HFFc6 (cell line): ENCODE measurements at regions not wholly inside any gene's neighbourhood (a gene's known extent, or its start where the extent isn't known, plus 50 kb on each side); places are given as distances from the start of the nearest gene placed in this dataset.

Experiments used
- DNase-seq: peaks from one replicate; pipeline ENCODE4 v3.0.0-alpha.2; 2018
- H3K27ac Mint-ChIP-seq: 2 replicates; pipeline ENCODE4 v1.8.0; 2020; ENCODE audit warnings: mild to moderate bottlenecking, mixed read lengths
- H3K27me3 Mint-ChIP-seq: 2 replicates; pipeline ENCODE4 v1.8.0; 2021; ENCODE audit warnings: mild to moderate bottlenecking, moderate library complexity, mixed read lengths; ENCODE audit not compliant: insufficient read depth
- H3K36me3 Mint-ChIP-seq: 2 replicates; pipeline ENCODE4 v1.8.0; 2021; ENCODE audit warnings: low read depth, mixed read lengths
- H3K4me1 Mint-ChIP-seq: 2 replicates; pipeline ENCODE4 v1.8.0; 2020; ENCODE audit warnings: low read depth, mixed read lengths
- H3K4me3 Mint-ChIP-seq: 2 replicates; pipeline ENCODE4 v1.8.0; 2020; ENCODE audit warnings: mild to moderate bottlenecking, moderate library complexity, mixed read lengths
- H3K9me3 Mint-ChIP-seq: 2 replicates; pipeline ENCODE4 v1.8.0; 2020; ENCODE audit warnings: mild to moderate bottlenecking, mixed read lengths
- CTCF ChIP-seq: fragments of 200-600 bp; sonication (generic); IDR thresholded peaks from 2 replicates; pipeline ENCODE4 v1.5.0; 2021; ENCODE audit warnings: antibody characterized with exemption, mild to moderate bottlenecking

GRCh38 chr10:109457302-109457638 lies 466.0 kb downstream of the XPNPEP1 start:
- H3K27me3 Mint-ChIP-seq: no peaks in the 10 kb centered on the region; the same call in 1 of the 2 replicates
- peak overlapping the region; percentile 51; the same call in 1 of the 2 replicates for H3K4me3 Mint-ChIP-seq

GRCh38 chr10:109456566-109457301 lies 466.6 kb downstream of the XPNPEP1 start:
- H3K27me3 Mint-ChIP-seq: no peaks in the 10 kb centered on the region; the same call in 1 of the 2 replicates
- no peaks in the 10 kb centered on the region for H3K36me3 Mint-ChIP-seq
- no peaks in the 10 kb centered on the region for H3K9me3 Mint-ChIP-seq
- peak overlapping the region; percentile 64; the same call in 1 of the 2 replicates for H3K4me3 Mint-ChIP-seq
- H3K27ac Mint-ChIP-seq: no peak overlapping the region
- no peak for DNase-seq
- TF ChIP-seq CTCF: no peak
- H3K4me1 Mint-ChIP-seq: peaks cover 31% of the 10 kb centered on the region

More at GRCh38 chr10:109457302-109457638, 466.0 kb downstream of the XPNPEP1 start:
- TF ChIP-seq CTCF: no peak
- Mint-ChIP-seq H3K9me3 (no peaks in the 10 kb centered on the region), H3K36me3 (no peaks in the 10 kb centered on the region), H3K27ac (no peak overlapping the region), H3K4me1 (peaks cover 31% of the 10 kb centered on the region)
- DNase-seq: no peak

- TF ChIP-seq CTCF: no peak
- H3K27ac Mint-ChIP-seq: no peak overlapping the region
- H3K4me3 Mint-ChIP-seq: peak overlapping the region; percentile 31; the same call in 1 of the 2 replicates
- no peaks in the 10 kb centered on the region; the same call in none of the 2 replicates for H3K27me3 Mint-ChIP-seq
- H3K36me3 Mint-ChIP-seq: no peaks in the 10 kb centered on the region
- no peaks in the 10 kb centered on the region for H3K9me3 Mint-ChIP-seq
- no peak for DNase-seq
- peaks cover 31% of the 10 kb centered on the region for H3K4me1 Mint-ChIP-seq
Observed at GRCh38 chr10:109454691-109455090, 468.6 kb downstream of the XPNPEP1 start.

GRCh38 chr10:109451879-109452278 lies 471.4 kb downstream of the XPNPEP1 start:
- no peak for DNase-seq
- Mint-ChIP-seq H3K4me1 (peaks cover 43% of the 10 kb centered on the region), H3K36me3 (no peaks in the 10 kb centered on the region), H3K27ac (no peak overlapping the region), H3K4me3 (no peak overlapping the region), H3K9me3 (no peaks in the 10 kb centered on the region), H3K27me3 (no peaks in the 10 kb centered on the region; the same call in none of the 2 replicates)
- no peak for TF ChIP-seq CTCF

- no peaks in the 10 kb centered on the region for H3K9me3 Mint-ChIP-seq
- no peak for DNase-seq
- no peak overlapping the region for H3K4me3 Mint-ChIP-seq
- no peak overlapping the region for H3K27ac Mint-ChIP-seq
- peaks cover 40% of the 10 kb centered on the region for H3K4me1 Mint-ChIP-seq
- TF ChIP-seq CTCF: no peak
- no peaks in the 10 kb centered on the region for H3K36me3 Mint-ChIP-seq
- no peaks in the 10 kb centered on the region; the same call in none of the 2 replicates for H3K27me3 Mint-ChIP-seq
Observed at GRCh38 chr10:109450702-109451101, 472.6 kb downstream of the XPNPEP1 start.
